GM12878 (cell line): ENCODE measurements at regions not wholly inside any gene's neighbourhood (a gene's known extent, or its start where the extent isn't known, plus 50 kb on each side); places are given as distances from the start of the nearest gene placed in this dataset.

Experiments used
- ATAC-seq: fragments of 200-7000 bp; cut with Tn5 transposase; 3 replicates; pipeline ENCODE4 v1.9.1; 2020; ENCODE audit warnings: mild to moderate bottlenecking, moderate library complexity
- BruUV-seq: library from RNA; stranded (reverse); fragments of 400-500 nt; replicated peaks from 2 replicates; lab custom pipeline; 2021; lab: Mats Ljungman, UMichigan
- CTCF ChIA-PET: fragments of 300-600 bp; sonication (Branson Sonifier 250); formaldehyde crosslinking; extraction: SDS; loops from one replicate; lab custom pipeline; 2021; ENCODE audit warnings: inconsistent platforms; lab: Yijun Ruan, JAX
- POLR2A ChIA-PET: fragments of 350-600 bp; formaldehyde crosslinking; extraction: SDS; loops from one replicate; lab custom pipeline; 2021; ENCODE audit warnings: inconsistent platforms; lab: Charles Lee
- RAD21 ChIA-PET: fragments of 300-600 bp; sonication (Branson Sonifier 250); formaldehyde crosslinking; loops from one replicate; lab custom pipeline; 2023; ENCODE audit warnings: antibody characterized with exemption; ENCODE audit not compliant: unreplicated experiment; lab: Charles Lee
- SMC1A ChIA-PET: fragments of 300-600 bp; sonication (Branson Sonifier 250); formaldehyde crosslinking; loops from one replicate; lab custom pipeline; 2023; ENCODE audit not compliant: unreplicated experiment, uncharacterized antibody; lab: Charles Lee
- DNase-seq: peaks from one replicate; pipeline ENCODE4 v3.0.0-alpha.2; 2011; ENCODE audit warnings: low read depth, low spot score
- FAIRE-seq: peaks from 3 replicates; lab custom pipeline; 2011; peaks lifted over from hg19 to GRCh38; lab: Jason Lieb, UNC
- H2AFZ ChIP-seq: 2 replicates; pipeline ENCODE4 v1.6.0; 2011; ENCODE audit warnings: low read depth, low read length, control low read depth; ENCODE audit not compliant: control insufficient read depth
- H3K27ac ChIP-seq: 2 replicates; pipeline ENCODE4 v1.5.1; 2011; ENCODE audit warnings: control low read depth; ENCODE audit not compliant: control insufficient read depth, insufficient read depth
- H3K27me3 ChIP-seq, 2 experiments: replicated peaks in 1 of 2; 2 replicates each; pipeline versions ENCODE4 v1.6.0 to v1.6.1; 2011; ENCODE audit warnings: low read length in 1 of 2; ENCODE audit not compliant: control insufficient read depth in 2 of 2, insufficient read depth in 2 of 2
- H3K36me3 ChIP-seq, 2 experiments: 2 replicates each; pipeline ENCODE4 v1.5.1; 2011; ENCODE audit warnings: low read length in 1 of 2; ENCODE audit not compliant: control insufficient read depth in 2 of 2, insufficient read depth in 2 of 2
- H3K4me1 ChIP-seq: 2 replicates; pipeline ENCODE4 v1.6.1; 2011; ENCODE audit warnings: mild to moderate bottlenecking, low read length, moderate library complexity, mixed read lengths; ENCODE audit not compliant: control insufficient read depth, insufficient read depth
- H3K4me2 ChIP-seq: 2 replicates; pipeline ENCODE4 v1.6.0; 2011; ENCODE audit warnings: control low read depth; ENCODE audit not compliant: control insufficient read depth, insufficient read depth
- H3K4me3 ChIP-seq: fragments of 200-600 bp; sonication (generic); 2 replicates; pipeline ENCODE4 v1.5.1; 2016
- H3K79me2 ChIP-seq: 2 replicates; pipeline ENCODE4 v1.6.0; 2011; ENCODE audit warnings: low read length; ENCODE audit not compliant: control insufficient read depth, insufficient read depth
- H3K9ac ChIP-seq: 2 replicates; pipeline ENCODE4 v1.8.0; 2011; ENCODE audit warnings: low read length, control low read depth, mixed read lengths; ENCODE audit not compliant: control insufficient read depth, insufficient read depth
- H3K9me3 ChIP-seq: replicated peaks from 3 replicates; pipeline ENCODE4 v1.5.1; 2011; ENCODE audit warnings: mild to moderate bottlenecking, low read length; ENCODE audit not compliant: control insufficient read depth, insufficient read depth
- H4K20me1 ChIP-seq: 2 replicates; pipeline ENCODE4 v1.6.0; 2011; ENCODE audit not compliant: control insufficient read depth, insufficient read depth
- CREM ChIP-seq: IDR thresholded peaks from 2 replicates; pipeline ENCODE4 v1.6.1; 2014; ENCODE audit warnings: antibody characterized with exemption, low read depth
- E4F1 ChIP-seq: fragments of 450-650 bp; IDR thresholded peaks from 2 replicates; pipeline ENCODE4 v1.6.1; 2018; ENCODE audit warnings: borderline replicate concordance, mild to moderate bottlenecking; ENCODE audit not compliant: partially characterized antibody
- NR2F1 ChIP-seq: fragments of 450-650 bp; conservative IDR thresholded peaks from 2 replicates; pipeline ENCODE4 v1.6.1; 2017; ENCODE audit warnings: mild to moderate bottlenecking
- SP1 ChIP-seq: IDR thresholded peaks from one replicate; pipeline ENCODE4 v1.6.1; 2011; ENCODE audit warnings: low read depth, low read length
- SPI1 ChIP-seq: IDR thresholded peaks from 2 replicates; pipeline ENCODE4 v1.6.1; 2011; ENCODE audit warnings: low read depth, mild to moderate bottlenecking, low read length, moderate library complexity, borderline replicate concordance; ENCODE audit not compliant: insufficient read depth
- SUPT20H ChIP-seq: IDR thresholded peaks from 2 replicates; pipeline ENCODE4 v1.6.1; 2011; ENCODE audit warnings: low read depth, mild to moderate bottlenecking, low read length, moderate library complexity, borderline replicate concordance; ENCODE audit not compliant: control insufficient read depth
- SUZ12 ChIP-seq: fragments of 200-600 bp; sonication (generic); IDR thresholded peaks from one replicate; pipeline ENCODE4 v1.6.1; 2018; ENCODE audit warnings: antibody characterized with exemption, mild to moderate bottlenecking; ENCODE audit not compliant: unreplicated experiment
- WGBS: methylation state at CpG from one replicate; pipeline ENCODE4 v1.1.6; 2016; ENCODE audit warnings: low lambda C conversion rate; ENCODE audit not compliant: insufficient replicate concordance, insufficient coverage; ENCODE audit errors: missing lambda C conversion rate; 5-methylcytosine and 5-hydroxymethylcytosine counted together
- in situ Hi-C: fragments of 300-500 bp; cut with MboI; formaldehyde crosslinking; loops from 9 replicates; pipeline ENCODE4 v1.14.3; 2018; ENCODE audit warnings: mixed read lengths
- intact Hi-C: fragments of 100-400 bp; cut with micrococcal nuclease; formaldehyde crosslinking; loops from one replicate; pipeline ENCODE4 v1.14.2; 2022; ENCODE audit not compliant: unreplicated experiment

GRCh38 chr3:117921411-117921810 is 1113.2 kb downstream of the IGSF11 start (continued):
- no peak for TF ChIP-seq E4F1

GRCh38 chr3:117922039-117922438 is 1112.6 kb downstream of the IGSF11 start:
- Histone ChIP-seq H3K4me2 (no peak overlapping the region), H3K4me1 (no peaks in the 10 kb centered on the region), H4K20me1 (no peaks in the 10 kb centered on the region), H3K27me3 (no peaks in the 10 kb centered on the region), H3K4me3 (no peak overlapping the region), H3K79me2 (no peaks in the 10 kb centered on the region), H2AFZ (no peak overlapping the region), H3K36me3 (no peaks in the 10 kb centered on the region), H3K27ac (no peak overlapping the region), H3K9me3 (no peaks in the 10 kb centered on the region)
- DNase-seq (no peak), ATAC-seq (no peak), FAIRE-seq (no peak)
- in situ Hi-C loops: no loop called here
- ChIA-PET SMC1A (no interaction called here), POLR2A (no interaction called here), RAD21 (no interaction called here), CTCF (no interaction called here)
- 0% methylated on average over 4 of the region's 4 CpGs for WGBS
- intact Hi-C loops: no loop called here
- BruUV-seq: no TSS peak
- TF ChIP-seq SP1 (no peak), CREM (no peak), NR2F1 (no peak), SUZ12 (no peak), SPI1 (no peak), SUPT20H (no peak)
- TF ChIP-seq, all 136 proteins: peak for 0
- no peak overlapping the region for H3K9ac ChIP-seq
